EL (cell line): ENCODE measurements at regions not wholly inside any gene's neighbourhood (a gene's known extent, or its start where the extent isn't known, plus 50 kb on each side); places are given as distances from the start of the nearest gene placed in this dataset.
"Not testable (repeated sequence)": the region's sequence is repeated elsewhere in the genome, so short reads cannot be mapped to it uniquely, and the experiment has no call there.

ENCODE experiments used
- DNase-seq: peaks from one replicate; pipeline ENCODE4 v3.0.0-alpha.2; 2016

- peak; percentile 22 for DNase-seq
Observed at GRCh38 chrX:96432647-96433046, 252.0 kb upstream of the DIAPH2 start.

- DNase-seq = no peak
Observed at GRCh38 chrX:96433409-96434077, 251.1 kb upstream of the DIAPH2 start.

GRCh38 chrX:96435378-96436035, 249.1 kb upstream of the DIAPH2 start:
- peak; percentile 25 for DNase-seq

GRCh38 chrX:96436105-96436504, 248.5 kb upstream of the DIAPH2 start:
- DNase-seq = peak; percentile 68

GRCh38 chrX:96438803-96439202, 245.8 kb upstream of the DIAPH2 start:
- DNase-seq = no peak

GRCh38 chrX:96440941-96441340, 243.7 kb upstream of the DIAPH2 start:
- no peak for DNase-seq

- no peak for DNase-seq
Observed at GRCh38 chrX:96445531-96446065, 239.0 kb upstream of the DIAPH2 start.

GRCh38 chrX:96446524-96446923, 238.1 kb upstream of the DIAPH2 start:
- DNase-seq = no peak

GRCh38 chrX:96447161-96447560, 237.5 kb upstream of the DIAPH2 start:
- no peak for DNase-seq

- no peak for DNase-seq
Observed at GRCh38 chrX:96449191-96449590, 235.5 kb upstream of the DIAPH2 start.

- no peak for DNase-seq
Observed at GRCh38 chrX:96449896-96450295, 234.7 kb upstream of the DIAPH2 start.

GRCh38 chrX:96453139-96453538, 231.5 kb upstream of the DIAPH2 start:
- DNase-seq = no peak

- no peak for DNase-seq
Observed at GRCh38 chrX:96455078-96455477, 229.6 kb upstream of the DIAPH2 start.

GRCh38 chrX:96464880-96465558, 219.6 kb upstream of the DIAPH2 start:
- no peak for DNase-seq

GRCh38 chrX:96474029-96474740, 210.5 kb upstream of the DIAPH2 start:
- no peak for DNase-seq

GRCh38 chrX:96474741-96475125, 209.9 kb upstream of the DIAPH2 start:
- DNase-seq = no peak

- peak; percentile 60 for DNase-seq
Observed at GRCh38 chrX:96480081-96480480, 204.6 kb upstream of the DIAPH2 start.

GRCh38 chrX:96481831-96482230, 202.8 kb upstream of the DIAPH2 start:
- DNase-seq = no peak

GRCh38 chrX:96483647-96484160, 200.9 kb upstream of the DIAPH2 start:
- no peak for DNase-seq

GRCh38 chrX:96486687-96487086, 198.0 kb upstream of the DIAPH2 start:
- DNase-seq = not testable (repeated sequence)

GRCh38 chrX:96502507-96502906, 182.1 kb upstream of the DIAPH2 start:
- no peak for DNase-seq

- not testable (repeated sequence) for DNase-seq
Observed at GRCh38 chrX:96529386-96529785, 155.3 kb upstream of the DIAPH2 start.
